ENCODE measurements at regions not wholly inside any gene's neighbourhood (a gene's known extent, or its start where the extent isn't known, plus 50 kb on each side); places are given as distances from the start of the nearest gene placed in this dataset.

- TF ChIP-seq TCF12 (IDR thresholded peaks at IDR 0.05; ENCODE audit: low read depth) (no peak), EP300 (IDR thresholded peaks at IDR 0.05; ENCODE audit: borderline replicate concordance) (no peak), USF1 (IDR thresholded peaks at IDR 0.05) (no peak), MAX (IDR thresholded peaks at IDR 0.05) (no peak), TAF1 (IDR thresholded peaks at IDR 0.05; ENCODE audit: low read depth) (no peak), CREB1 (IDR thresholded peaks at IDR 0.05; ENCODE audit: low read depth) (no peak), RAD21 (IDR thresholded peaks at IDR 0.05; ENCODE audit: low read depth) (no peak), CEBPB (IDR thresholded peaks at IDR 0.05) (no peak), EGR1 (IDR thresholded peaks at IDR 0.05) (no peak)
Measured at GRCh38 chr1:163885510-163885909, 563.8 kb downstream of the NUF2 start.
